ENCODE measurements at regions not wholly inside any gene's neighbourhood (a gene's known extent, or its start where the extent isn't known, plus 50 kb on each side); places are given as distances from the start of the nearest gene placed in this dataset.
"Not testable (repeated sequence)": the region's sequence is repeated elsewhere in the genome, so short reads cannot be mapped to it uniquely, and the experiment has no call there.

DNA sequence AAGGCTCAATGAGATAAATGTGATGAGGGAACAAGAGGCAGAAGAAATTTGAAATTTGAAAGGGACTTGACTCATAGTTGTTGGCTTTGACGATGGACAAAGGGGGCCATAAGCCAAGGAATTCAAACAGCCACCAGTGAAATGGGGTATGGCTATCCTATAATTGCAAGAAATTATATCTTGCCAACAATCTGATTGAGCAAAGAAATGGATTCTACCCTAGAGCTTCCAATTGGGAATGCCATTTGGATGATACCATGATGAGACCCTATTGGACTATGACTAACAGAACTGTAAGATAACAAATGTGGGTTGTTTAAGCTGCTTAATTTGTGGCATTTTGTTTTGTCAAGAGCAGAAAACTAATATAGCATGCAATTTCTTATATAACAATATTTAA is 270.1 kb upstream of the ARSJ start:
- no peak for DNase-seq (ENCODE audit: low read depth in 2 of 2)

DNA sequence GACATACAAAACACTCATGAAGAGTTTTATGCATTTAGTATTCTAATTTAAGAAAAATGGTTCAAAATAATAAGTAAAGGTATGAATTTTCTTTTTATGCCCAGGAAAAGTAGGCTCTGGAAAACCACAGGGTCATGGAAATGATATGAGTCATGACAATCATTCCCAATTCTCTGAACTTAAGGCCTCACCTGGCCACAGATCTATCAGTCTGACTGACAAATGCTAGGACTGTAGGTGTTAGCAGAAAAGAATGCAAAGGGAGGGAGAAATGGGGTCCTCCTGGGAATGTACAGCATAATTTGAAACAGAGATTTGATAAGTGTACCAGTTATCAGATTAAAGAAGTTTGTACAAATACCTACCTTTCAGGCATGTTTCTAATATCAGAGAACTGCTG is 270.5 kb upstream of the ARSJ start:
- DNase-seq (ENCODE audit: low read depth in 2 of 2) = no peak

DNA sequence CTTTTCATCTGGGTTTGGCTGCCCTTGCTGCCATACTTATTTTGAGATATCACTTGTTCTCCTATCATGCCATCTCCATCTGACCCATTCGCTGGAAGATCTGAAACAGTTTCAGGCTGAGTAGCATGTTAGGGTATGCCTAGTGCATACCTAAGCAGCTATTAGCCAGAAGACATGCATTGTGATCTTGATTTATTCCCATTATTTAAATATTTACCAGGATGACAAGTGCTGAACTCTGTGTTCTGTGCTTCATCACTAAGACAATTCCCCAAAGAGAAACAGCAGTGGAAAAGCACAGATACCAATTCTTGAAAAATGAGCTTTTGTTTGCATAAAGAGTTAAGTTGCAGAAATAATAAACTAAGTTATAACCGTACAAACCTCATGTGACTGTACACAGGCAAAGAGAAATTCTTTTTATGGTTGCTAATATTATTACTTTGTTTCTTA is 271.0 kb upstream of the ARSJ start:
- DNase-seq (ENCODE audit: low read depth in 2 of 2) = no peak

DNA sequence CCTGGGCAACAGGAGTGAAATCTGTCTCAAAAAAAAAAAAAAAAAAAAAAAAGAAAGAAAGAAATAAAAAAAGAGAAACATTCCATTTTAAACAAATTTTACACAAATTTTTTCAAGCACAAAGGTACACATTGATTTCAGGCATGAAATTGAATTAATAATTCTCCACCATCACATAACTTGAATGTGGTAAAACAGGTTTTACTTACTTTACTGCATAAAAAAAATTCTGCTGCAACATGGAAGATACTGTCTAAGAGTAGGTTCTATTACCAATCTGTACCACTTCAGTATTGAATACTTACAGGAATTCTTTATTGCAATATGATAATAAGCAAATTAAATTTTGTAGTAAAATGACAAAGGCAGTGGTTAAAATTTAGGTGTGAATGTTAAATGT is 271.6 kb upstream of the ARSJ start:
- DNase-seq (ENCODE audit: low read depth in 2 of 2) = no peak

DNA sequence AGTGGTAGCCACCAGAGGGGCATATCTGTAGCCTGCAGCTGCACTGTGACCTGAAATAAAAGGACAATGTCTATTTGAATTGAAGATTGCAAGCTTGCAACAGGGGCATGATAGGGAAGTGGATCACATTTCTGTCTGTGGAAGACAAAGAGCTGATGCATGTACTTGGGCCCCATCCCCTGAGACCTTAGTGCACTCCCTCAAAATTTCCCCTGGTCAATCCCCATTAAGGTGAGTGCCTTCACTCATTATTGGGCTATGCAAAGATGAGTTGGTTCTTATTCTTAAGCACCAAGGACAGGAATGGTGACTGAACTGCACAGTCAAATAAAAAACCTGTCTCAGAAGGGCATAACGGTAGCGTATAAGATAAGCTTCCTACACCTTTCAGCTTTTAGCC is 273.1 kb upstream of the ARSJ start:
- no peak for DNase-seq (ENCODE audit: low read depth in 2 of 2)

DNA sequence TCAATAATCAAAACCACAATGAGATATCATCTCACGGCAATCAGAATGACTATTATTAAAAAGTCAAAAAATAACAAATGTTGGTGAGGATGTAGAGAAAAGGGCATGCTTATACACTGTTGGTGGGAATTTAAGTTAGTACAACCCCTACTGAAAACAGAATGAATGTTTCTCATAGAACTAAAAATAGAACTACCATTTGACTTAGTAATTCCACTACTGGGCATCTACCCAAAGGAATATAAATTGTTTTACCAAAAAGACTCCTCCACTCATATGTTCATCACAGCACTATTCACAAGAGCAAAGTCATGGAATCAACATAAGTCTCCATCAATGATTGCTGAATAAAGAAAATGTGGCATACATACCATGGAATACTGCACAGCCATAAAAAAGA is 278.1 kb upstream of the ARSJ start:
- no peak for DNase-seq (ENCODE audit: low read depth in 2 of 2)

DNA sequence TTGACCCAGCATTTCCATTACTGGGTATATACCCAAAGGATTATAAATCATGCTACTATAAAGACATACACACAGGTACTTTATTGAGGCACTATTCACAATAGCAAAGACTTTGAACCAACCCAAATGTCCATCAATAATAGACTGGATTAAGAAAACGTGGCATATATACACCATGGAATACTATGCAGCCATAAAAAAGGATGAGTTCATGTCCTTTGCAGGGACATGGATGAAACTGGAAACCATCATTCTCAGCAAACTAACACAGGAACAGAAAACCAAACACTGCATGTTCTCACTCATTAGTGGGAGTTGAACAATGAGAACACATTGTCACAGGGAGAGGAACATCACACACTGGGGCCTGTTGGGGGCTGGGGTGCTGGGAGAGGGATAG is 283.0 kb upstream of the ARSJ start:
- DNase-seq (ENCODE audit: low read depth in 2 of 2) = not testable (repeated sequence)

DNA sequence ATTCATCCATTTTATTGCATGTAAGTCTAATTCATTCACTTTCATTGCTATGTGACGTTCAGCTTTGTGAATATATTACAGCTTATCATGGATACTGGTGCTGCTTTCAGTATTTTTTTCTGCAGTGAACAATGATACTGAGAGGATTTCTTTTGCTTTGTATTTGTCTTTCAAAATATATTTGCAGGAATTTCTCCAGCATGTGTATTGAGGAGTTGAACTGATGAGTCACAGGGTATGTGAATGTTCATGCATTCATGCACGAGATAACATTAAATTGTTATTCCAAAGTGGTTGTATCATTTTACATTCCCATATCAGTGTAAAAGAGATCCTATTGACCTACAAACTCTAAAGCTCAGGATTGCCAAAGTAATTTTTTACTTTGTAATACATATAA is 283.8 kb upstream of the ARSJ start:
- no peak for DNase-seq (ENCODE audit: low read depth in 2 of 2)

DNA sequence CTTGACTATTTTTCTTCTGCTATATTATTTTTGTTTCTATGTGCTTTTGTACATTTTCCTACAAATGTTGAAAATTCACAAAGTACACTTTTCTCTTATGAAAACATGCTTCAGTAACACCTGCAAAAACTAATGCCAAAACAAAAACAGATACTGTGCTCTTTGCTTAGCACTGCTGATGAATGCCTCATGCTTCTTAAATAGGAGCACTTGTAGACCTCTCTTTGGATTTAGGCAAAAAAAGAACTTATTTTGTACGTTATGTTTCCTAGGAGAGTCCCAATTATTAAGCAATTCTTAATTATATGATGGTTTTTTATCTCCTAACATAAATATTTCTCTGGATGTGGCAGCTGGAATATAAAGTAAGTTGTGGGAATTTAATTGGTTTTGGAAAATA is 285.0 kb upstream of the ARSJ start:
- no peak for DNase-seq (ENCODE audit: low read depth in 2 of 2)

DNA sequence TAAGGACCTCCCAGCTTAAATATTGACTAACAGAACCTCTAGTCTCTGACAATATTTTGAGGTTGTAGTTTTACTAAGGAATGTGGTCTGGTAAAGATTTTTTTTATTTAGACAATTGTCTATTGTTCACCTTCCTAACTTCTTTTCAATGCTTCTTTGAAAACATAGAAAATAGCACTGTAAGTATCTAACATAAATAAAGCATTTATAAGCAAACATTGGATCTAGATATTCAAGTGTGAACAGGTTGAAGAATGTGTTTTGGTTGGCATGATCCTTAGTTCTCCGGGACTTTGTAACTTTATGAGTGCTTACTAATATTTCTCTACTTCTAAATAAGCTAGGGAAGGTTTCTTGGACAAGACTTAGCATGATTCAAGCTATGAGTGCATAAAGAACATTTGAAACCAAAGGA is 285.4 kb upstream of the ARSJ start:
- DNase-seq (ENCODE audit: low read depth in 2 of 2) = no peak

DNA sequence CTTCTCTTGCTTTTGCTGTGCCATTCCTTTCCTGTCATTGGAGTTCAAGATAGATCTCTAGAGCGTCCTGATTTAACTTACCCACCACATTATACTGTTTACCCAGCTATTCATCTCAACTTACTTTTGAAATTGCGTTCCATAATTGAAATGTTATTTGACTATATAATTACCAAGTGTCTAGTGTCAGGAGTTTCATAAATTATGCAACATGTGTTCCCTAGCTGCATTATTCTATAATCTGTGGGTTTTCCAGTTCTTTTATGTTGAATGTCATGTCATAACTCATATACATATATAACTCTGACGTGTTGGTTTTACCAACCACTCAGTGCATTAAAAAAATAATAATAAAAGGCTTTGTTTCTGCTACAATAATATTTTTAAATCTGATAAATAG is 285.9 kb upstream of the ARSJ start:
- no peak for DNase-seq (ENCODE audit: low read depth in 2 of 2)

DNA sequence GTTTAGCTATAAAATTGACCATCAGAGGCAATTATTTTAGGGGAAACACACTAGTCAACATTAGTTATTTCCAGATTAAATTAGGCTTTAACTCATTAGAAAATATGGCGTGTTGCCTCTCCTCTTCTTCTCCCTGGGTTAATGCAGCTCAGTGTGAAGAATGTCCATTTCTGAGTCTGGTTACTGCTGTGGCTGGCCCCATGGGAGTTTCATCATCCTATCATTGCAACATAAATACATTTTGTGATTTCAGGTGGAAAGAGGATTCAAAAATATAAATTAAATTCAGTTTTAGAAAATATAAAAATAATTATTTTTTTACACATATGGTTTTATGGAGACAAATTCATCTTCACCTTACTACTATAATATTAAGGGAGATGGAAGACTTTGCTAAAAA is 288.5 kb upstream of the ARSJ start:
- no peak for DNase-seq (ENCODE audit: low read depth in 2 of 2)

DNA sequence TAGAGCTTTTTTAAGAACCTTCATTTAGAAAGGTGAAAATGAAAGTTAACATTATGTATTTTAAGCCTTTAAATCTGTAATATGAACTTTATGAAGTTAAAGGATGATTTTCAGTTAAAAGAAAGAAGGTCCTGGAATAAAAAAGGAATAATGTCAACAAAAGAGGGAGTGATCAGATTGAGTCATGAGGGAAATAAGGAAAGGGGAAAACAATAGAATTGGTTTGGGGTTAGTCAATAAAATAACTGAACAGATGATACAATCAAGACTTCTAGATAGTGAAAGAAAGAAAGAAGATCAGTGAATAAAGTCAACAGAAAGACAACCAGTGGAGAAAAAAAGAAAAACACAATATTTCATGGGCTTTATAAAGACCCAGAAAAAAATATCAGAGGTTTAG is 291.6 kb upstream of the ARSJ start:
- DNase-seq (ENCODE audit: low read depth in 2 of 2) = no peak

DNA sequence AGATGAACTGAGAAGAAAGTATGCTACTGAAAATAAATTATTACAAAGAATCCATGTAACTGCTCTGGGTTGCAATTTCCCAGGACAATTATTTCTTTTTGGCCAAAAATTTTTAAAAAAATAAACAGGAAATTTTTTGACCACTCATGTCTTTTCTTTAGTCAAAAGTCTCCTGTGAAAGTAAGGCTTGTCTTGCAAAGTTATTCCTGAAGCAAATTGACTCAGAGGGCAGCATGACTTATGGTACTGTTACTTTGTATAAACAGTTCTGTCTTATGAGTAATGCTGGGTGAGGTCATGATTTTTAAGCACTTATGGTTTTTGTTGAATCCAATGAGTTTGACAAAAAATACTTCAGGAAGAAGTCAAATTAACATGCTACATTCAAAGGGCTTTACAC is 292.8 kb upstream of the ARSJ start:
- no peak for DNase-seq (ENCODE audit: low read depth in 2 of 2)

DNA sequence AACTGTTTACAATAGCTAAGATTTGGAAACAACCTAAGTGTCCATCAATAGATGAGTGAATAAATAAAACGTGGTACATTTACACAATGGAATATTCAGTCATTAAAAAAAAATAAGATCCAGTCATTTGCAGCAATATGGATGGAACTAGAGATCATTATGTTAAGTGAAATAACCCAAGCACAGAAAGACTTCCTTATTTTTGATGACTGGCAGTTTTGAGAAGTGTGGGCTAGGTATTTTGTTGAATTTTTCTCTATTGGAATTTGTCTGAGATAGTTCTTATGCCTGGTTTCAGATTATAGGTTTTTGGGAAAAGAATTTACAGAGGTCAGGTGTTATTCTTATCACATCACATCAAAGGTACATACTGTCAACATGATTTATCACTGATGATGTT is 293.8 kb upstream of the ARSJ start:
- no peak for DNase-seq (ENCODE audit: low read depth in 2 of 2)

DNA sequence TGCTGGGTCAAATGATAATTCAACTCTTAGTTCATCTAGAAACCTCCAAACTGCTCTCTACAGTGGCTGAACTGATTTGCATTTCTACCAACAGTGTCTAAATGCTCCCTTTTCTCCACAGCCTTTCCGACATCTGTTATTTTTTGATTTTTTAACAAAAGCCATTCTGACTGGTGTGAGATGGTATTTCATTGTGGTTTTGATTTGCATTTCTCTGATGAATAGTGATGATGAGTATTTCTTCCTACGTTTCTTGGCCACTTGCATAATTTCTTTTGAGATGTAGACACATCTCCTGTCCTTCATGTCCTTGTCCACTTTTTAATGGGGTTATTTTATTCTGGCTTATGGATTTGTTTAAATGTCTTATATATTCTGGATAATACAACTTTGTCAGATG is 298.2 kb upstream of the ARSJ start:
- DNase-seq (ENCODE audit: low read depth in 2 of 2) = no peak

DNA sequence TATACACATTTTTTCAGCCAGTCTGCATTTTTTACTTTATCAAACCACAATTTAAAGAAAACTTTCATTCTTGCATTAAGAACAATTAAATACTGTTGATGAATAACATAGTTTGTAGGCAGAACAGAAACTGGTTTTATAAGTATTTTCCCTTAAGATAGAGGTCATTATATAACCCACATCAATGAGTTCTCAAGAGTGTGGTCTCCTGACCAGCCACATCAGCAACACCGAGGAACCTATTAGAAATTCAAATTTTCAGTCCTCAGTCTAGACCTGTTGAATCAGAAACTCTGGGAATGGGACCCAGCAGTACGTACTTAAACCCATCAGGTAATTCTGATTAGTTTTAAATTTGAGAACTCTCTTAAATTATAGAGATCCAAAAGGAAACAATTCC is 299.6 kb upstream of the ARSJ start:
- no peak for DNase-seq (ENCODE audit: low read depth in 2 of 2)

DNA sequence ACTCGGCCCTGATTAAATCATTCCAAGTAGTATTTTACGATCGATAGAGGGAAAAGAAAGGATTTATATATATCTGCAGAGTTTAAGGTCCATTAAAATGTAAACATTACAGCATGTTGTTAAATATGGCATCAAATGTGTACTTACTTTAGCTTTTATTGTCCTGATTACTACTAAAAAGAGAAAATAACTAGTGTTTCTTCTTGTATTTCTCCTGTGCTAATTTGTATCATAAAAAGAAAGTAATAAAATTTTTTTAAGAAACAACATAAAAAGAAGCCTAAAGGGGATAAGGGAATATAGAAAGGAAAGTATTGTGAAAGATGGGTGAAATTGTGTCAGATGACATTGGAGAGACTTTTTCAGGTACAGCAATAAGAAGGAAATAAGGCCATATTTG is 300.3 kb upstream of the ARSJ start:
- no peak for DNase-seq (ENCODE audit: low read depth in 2 of 2)

DNA sequence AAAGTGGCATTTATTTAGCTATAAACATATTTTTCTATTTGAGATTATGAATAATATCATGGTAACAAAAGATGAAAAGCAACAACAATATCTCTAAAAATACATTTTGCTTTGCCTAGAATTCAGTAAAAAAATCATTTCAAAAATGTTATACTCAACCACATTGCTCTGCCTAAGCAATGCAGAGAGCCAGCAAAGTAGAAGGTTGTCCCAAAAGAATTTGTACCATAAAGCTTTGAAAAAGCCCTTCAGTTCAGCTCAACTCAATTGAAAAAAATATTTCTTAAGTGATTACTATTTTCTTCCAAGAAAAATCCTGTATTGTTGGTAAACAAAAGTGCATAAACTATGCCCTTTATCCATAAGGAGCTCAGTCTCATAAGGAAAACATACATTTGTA is 301.2 kb upstream of the ARSJ start:
- no peak for DNase-seq (ENCODE audit: low read depth in 2 of 2)

DNA sequence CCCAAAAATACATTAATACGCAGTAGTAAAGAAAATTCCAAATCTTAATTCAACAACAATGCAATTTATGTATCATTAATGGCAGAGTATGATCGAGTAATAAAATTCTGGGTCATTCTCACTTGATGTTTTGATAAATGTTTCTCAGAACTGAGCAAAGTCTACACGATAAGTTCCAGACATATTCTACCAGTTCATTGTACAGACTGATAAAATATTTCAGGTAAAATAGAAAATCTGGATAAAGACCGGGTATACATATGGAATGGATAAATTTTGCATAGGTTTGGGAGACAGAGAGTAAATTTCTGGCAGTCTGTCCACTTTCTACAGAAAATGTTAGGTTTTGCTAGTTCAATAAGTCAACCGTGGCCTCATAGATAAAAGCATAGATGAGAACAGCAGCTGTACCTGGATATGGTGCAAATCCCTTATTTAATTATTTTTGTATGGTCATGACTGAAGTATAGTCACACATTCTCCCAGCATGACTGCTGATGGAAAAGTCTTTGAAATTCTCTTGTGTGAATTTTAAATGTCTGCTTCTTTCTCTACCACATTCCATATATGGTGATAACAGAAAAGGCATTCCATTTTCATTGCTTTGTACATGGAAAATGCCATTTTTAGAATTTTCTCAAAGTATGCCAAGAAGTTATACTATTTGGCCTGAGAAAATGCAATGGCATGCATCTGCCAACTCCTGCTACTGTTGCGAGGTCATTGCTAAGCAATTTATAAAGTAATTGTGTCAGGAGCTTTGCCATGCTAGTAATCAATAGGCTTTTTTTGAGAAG is 301.9 kb upstream of the ARSJ start:
- no peak for DNase-seq (ENCODE audit: low read depth in 2 of 2)

DNA sequence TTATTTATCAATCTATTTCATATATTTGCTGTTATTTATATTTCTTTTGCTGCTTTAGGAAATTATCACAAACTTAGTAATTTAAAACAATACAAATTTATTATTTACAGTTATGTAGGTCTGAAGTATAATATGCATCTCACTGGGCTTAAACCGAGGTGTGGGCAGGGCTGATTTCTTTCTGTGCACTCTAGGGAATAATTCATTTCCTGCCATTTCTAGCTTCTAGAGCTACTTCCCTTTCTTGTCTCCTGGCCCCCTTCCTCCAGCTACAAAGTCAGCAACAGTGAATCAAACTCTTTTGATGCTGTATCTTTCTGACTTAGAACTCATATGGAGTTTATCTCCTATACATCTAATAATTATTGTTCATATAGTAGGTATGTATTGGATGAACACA is 303.5 kb upstream of the ARSJ start:
- DNase-seq (ENCODE audit: low read depth in 2 of 2) = no peak

DNA sequence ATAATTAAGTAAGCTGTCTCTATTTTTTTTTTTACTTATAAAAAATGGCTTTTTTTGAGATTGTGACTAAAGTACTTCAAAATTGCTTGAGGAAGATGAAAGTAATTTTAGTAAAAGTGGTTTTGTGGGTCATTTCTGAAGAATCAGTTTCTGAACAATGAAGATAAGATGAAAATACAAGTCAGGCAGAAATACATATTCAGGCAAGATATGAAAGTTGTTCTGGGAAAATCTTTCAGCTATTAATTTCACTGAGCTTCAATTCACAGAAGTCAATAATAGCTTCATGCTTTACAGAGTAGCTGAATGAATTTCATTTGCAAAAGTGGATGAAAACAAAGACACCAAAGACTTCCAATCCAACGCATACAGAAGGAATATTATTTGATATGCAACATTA is 305.2 kb upstream of the ARSJ start:
- no peak for DNase-seq (ENCODE audit: low read depth in 2 of 2)

DNA sequence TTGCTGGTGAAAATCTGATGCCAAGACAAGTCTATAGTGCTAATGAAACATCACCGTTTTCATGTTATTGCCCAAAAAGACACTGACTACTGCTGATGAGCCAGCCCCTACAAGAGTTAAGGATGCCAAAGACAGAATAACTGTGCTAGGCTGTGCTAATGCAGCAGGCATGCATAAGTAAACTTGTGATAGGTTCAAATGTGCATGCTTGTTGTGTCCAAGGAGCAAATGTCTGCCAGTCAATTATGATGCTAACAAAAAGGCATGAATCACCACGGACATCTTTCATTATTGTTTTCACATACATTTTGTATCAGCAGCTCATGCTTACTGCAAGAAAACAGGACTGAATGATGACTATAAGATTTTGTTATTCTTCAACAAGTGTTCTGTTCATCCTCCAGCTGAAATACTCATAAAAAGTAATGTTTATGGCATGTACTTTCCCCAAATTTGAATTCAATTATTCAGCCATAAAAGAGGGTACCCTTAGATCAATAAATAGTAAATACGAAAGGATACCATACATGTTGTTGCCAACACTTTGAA is 306.9 kb upstream of the ARSJ start:
- no peak for DNase-seq (ENCODE audit: low read depth in 2 of 2)
